ENCODE measurements at regions not wholly inside any gene's neighbourhood (a gene's known extent, or its start where the extent isn't known, plus 50 kb on each side); places are given as distances from the start of the nearest gene placed in this dataset.

GRCh38 chrX:42533761-42534160, 244.2 kb downstream of the PPP1R2C start:
- TF ChIP-seq CTCF (IDR thresholded peaks at IDR 0.05) = no peak
- TF ChIP-seq EP300 (IDR thresholded peaks at IDR 0.05) = no peak
- no peak for TF ChIP-seq POLR2A (IDR thresholded peaks at IDR 0.05)

Measured in sigmoid colon (tissue), 4 donors.